Left kidney (tissue), 1 donor: ENCODE measurements at regions not wholly inside any gene's neighbourhood (a gene's known extent, or its start where the extent isn't known, plus 50 kb on each side); places are given as distances from the start of the nearest gene placed in this dataset.
"Not testable (repeated sequence)": the region's sequence is repeated elsewhere in the genome, so short reads cannot be mapped to it uniquely, and the experiment has no call there.

Experiments
- DNase-seq: peaks from one replicate; pipeline ENCODE4 v3.0.0-alpha.2; 2013

DNA sequence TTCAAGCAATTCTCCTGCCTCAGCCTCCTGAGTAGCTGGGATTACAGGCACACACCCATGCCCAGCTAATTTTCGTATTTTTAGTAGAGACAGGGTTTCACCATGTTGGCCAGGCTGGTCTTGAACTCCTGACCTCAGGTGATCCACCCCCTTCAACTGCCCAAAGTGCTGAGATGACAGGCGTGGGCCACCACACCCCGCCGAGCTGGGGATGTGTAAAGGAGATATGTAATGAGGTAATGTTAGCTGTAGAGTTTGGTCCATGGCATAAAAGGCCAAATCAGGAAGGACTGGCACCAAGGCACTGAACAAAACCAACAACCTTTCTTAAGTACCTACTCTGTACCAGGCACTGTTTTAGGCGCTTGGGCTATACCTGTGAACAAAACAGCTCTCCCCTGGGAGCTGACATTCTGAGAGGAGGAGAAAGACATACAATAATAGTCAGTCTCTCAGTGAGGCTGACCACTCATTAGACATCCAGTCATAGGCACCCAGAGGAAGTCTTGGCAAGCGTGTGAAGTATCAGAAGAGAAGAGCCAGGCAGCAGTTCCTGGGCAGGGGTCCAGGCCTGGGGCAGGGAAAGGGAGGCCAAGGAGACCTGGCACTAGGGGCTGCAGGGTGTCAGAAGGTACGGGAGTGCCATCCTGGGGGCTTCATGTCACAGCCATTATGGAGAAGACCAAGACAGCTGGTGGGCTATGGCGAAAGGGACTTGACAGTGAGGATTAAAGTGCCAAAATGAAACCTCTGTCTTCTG lies 164.8 kb upstream of the DTNBP1 start:
- no peak for DNase-seq

DNA sequence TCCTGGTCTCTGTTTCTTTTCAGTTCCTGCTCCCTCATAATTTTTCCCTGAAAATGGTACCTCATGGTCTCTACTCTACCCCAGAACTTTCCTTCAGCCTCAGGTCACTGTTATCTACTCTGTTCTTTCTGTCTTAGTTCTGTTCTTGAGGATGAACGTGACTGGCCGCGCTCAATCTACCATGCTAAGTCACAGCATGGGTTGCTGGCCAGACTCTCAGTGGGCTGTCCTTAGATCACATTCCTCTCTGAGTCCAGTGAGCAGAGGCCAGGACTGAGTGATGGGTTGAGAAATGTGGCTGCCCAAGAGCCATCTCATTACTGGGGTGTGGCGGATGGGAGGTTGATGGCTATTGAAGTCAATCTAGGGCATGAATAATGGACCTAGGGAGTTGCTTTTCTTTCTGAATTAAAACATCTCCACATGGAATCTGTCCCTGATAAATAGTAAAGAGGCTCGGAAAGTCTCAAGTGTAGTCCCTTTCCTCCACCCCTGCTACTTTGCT lies 164.0 kb upstream of the DTNBP1 start:
- DNase-seq = no peak

DNA sequence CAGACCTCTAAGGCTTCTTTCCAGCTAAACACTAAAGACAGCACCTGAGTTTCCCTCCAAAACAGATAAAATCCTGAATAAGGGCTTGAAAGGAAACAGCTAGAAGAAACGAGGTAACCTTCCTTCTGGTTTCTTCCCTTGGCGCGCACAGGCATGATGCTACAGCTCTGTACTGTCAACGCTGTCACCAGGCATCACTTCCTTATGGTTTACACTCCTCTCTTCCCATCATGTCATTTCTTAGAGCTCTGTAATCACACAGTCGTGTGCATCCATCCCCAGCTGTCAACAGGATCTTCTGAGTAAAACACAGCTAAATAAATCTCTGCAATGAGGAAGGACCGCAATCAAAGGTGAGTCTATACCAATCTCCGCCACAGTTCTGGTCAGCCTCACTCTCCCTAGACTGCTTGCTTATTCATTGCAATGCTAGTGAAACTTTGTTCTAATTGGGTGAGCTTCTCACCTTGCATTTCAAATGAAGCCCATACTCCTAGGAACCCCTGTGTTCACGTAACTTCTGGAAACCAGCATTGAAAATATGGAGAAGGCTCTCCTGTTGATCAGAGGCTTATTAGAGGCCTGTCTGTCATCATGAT lies 162.6 kb upstream of the DTNBP1 start:
- no peak for DNase-seq

DNA sequence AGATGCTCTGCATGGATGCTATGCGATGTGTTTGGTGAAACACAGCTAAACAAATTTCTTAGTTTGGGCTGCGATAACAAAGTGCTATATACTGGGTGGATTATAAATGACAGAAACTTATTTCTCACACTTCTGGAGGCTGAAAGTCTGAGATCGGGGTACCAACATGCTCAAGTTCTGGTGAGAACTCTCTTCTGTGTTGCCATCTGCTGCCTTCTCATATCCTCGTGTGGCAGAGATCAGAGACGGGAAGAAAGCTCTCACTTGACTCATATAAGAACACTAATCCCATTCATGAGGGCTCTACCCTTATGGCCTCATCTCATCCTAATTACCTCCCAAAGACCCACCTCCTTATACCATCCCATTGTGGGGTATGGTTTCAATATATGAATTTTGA lies 162.0 kb upstream of the DTNBP1 start:
- DNase-seq = no peak

DNA sequence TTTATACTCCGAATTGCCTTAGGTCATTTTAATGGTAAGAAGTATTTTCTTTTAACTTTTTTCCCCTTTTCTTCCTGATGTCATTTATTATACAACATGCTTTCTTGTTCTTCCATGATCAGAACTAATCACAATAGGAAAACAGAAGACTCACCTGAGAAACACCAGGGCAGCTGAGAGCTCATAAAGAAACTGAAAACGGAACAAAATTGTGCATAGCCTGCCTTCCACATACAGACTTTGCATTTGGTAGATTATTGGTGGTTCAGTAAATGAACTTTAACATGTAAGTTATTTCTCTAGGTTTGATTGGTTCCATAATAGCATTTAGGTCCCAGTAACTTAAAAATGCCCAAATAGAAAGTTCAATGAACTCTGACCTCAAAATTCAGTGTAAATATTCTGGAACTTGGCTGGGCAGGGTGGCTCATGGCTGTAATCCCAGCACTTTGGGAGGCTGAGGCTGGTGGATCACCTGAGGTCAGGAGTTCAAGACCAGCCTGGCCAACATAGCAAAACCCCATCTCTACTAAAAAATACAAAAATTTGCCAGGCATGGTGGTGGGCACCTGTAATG lies 161.1 kb upstream of the DTNBP1 start:
- DNase-seq = no peak

DNA sequence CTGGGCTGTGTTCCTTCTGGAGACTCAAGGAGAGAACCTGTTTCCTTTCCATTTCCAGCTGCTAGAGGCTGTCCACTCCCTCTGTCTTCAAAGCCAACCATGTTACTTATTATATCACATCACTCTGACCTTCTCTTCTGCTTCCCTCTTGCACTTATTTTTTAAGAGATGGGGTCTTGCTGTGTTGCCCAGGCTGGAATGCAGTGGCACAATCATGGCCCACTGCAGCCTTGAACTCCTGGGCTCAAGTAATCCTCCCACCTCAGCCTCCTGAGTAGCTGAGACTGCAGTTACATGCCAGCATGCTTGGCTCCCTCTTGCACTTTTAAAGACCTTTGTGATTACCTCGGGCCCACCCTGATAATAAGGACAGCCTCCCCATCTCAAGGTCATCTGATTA lies 160.0 kb upstream of the DTNBP1 start:
- DNase-seq = no peak

DNA sequence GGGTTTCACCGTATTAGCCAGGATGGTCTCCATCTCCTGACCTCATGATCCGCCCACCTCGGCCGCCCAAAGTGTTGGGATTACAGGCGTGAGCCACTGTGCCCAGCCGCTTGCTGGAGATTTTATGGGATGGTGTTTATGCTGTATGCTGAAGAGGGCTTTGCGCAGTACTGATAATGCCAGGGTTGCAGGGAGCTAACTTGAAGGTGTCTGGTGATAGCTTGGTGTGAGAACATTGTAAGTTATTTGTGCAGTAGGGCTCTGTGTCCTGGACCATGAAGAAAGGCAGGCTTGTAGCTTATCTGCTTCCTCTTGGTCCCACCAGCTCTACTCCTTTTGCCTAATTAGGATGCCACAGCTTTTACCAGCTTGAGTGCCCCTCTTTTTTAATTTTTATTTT lies 157.0 kb upstream of the DTNBP1 start:
- DNase-seq = no peak

DNA sequence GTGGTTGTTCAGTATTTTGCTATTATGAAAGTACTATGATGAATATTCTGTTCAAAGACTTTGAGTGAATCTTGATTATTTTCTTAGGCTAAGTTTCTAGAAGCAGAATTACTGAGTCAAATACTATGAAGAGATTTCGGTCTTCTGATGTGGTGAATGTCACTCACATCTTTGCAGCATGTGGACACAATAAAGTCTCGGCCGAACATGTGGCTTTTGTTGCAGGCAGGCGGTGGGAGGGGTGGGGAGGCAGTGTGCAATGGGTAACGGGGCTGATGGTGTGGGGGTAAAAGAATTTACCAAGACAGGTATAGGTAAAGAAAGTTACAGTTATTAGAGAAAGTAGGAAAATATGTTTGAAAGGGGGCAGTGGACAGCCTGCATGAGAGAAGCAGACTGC lies 156.4 kb upstream of the DTNBP1 start:
- no peak for DNase-seq

DNA sequence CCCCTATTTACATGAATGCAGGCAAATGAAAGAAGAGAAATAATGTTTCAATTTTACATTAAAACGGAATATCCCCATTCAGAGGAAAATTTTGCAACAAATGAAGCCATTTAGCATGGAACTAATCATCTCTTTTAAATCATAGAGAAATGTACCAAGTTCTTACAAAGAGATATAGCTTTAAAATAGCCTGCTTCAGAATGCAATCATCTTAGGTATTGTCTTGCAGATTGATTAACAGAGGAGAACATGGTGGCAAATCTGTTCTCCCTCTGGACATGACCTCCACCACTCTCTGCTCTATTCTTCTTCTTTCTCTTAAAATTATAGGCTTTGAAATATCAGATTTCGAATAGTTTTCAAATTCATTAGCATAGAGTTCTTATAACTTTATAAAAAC lies 155.7 kb upstream of the DTNBP1 start:
- no peak for DNase-seq

DNA sequence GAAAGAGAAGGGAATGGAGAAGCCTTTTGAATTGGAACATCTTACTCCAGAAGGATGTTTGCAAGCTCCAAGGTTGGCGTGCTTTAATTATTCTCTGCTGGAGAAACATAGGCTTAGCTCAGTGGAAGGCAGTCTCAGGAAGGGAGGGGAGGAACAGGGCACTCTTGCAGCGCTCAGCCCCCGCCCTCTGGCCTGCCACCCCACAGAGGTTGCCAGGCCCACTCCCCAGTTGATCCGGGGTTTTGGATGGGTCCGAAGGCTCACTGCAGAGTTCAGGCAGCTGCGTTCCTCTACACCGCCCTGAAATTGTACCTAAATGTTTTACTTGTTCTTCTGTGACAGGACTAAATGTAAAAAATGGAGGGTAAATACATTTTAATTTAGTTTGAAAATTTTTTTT lies 155.2 kb upstream of the DTNBP1 start:
- DNase-seq = no peak

DNA sequence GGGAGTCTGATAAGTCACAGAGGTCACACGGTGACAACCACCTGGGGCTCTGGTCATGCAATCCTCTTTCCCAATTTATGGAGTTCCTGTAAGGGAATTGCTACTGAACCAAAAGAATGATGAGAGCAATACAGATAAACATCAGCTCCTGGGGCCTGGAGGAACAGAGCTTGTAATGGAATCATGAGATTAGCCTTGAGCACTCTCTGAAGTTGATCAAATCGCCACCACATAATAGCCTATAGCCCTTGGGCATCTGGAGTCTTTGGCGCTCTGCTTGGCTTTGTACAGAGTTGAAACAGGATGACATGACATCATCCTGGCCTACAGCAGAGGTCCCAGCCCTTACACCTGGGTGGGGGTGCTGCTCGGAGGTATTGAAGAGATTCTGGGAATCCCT lies 154.3 kb upstream of the DTNBP1 start:
- no peak for DNase-seq

DNA sequence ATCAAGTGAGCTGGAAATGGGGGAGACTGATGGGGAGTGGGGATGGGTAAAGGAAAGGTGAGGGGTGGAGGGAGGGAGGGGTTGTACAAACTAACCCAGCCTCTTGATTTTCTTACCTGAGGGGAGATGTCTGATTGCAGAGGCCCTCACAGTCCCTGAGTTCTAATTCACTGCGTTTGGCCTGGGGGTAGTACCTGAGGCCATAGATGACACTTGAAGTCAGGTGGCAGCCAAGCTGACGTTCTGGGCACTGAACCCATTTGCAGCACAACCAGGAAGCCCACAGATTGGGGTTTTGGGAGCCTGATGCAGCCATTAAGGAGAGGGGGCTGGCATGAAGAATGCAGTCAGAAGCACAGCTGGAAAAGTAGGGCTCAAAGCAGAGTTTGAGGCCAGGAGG lies 153.8 kb upstream of the DTNBP1 start:
- no peak for DNase-seq

DNA sequence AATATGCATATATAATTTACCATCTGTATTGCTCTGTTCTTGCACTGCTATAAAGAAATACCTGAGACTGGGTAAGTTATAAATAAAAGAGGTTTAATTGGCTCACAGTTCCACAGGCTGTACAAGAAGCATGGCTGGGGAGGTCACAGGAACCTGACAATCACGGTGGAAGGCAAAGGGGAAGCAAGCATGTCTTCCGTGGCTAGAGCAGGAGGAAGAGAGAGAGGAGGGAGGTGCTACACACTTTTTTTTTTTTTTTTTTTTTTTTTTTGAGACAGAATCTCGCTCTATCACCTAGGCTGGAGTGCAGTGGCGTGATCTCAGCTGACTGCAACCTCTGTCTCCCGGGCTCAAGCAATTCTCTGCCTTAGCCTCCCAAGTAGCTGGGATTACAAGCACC lies 150.9 kb upstream of the DTNBP1 start:
- DNase-seq = not testable (repeated sequence)

DNA sequence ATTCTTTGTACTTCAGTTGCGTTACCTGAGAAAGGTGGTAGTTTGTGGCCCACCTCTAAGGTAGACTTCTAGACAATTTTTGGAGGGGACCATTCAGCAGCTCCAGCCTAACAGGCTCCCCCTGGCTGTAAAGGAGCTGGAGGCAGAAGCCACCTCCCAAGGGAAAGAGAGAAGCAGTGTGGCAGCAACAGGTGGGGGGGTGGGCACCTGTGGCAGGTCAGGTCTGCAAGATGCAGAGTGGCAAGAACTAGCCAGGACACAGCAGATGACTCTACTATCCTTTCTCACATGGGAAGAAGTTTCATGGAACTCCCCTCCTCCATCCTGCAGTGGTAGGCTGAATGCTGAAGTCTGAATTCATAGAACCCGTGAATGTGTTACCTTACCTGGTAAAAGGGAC lies 148.3 kb upstream of the DTNBP1 start:
- DNase-seq = no peak

DNA sequence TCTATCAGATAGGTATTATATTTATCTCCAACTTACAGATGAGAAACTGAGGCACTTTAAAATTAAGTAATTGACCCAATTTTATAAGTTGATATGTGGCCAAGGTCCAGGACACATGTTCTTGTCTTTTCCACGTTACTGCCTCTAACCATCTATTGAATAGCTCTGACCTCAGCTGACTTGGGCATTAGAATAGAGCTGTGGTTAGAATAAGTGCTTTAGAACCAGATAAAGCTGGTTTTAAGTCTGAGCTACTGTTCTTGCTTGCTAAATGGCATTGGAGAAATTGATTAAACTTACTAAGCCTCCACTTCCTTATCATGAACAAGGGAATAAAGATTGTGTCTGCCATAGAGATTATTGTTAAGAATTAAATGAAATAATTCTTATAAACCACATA lies 147.8 kb upstream of the DTNBP1 start:
- no peak for DNase-seq

DNA sequence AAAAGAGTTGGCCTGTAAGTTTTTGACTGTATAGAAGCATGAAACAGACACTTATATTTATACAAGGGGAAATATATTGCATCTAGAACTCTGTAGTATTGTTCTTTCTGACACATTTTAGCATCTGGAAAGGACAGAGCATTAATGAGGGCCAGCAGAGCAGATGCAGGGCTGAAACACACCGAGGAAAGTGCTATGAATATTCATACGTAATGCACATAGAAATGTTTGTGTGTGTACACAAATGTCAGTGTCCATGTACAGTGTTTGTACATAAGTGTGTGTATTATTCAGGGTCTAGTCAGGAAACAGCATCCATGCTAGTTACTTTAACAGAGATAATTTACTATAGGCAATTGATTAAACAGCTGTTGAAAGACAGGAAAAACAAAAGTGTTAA lies 146.5 kb upstream of the DTNBP1 start:
- no peak for DNase-seq

DNA sequence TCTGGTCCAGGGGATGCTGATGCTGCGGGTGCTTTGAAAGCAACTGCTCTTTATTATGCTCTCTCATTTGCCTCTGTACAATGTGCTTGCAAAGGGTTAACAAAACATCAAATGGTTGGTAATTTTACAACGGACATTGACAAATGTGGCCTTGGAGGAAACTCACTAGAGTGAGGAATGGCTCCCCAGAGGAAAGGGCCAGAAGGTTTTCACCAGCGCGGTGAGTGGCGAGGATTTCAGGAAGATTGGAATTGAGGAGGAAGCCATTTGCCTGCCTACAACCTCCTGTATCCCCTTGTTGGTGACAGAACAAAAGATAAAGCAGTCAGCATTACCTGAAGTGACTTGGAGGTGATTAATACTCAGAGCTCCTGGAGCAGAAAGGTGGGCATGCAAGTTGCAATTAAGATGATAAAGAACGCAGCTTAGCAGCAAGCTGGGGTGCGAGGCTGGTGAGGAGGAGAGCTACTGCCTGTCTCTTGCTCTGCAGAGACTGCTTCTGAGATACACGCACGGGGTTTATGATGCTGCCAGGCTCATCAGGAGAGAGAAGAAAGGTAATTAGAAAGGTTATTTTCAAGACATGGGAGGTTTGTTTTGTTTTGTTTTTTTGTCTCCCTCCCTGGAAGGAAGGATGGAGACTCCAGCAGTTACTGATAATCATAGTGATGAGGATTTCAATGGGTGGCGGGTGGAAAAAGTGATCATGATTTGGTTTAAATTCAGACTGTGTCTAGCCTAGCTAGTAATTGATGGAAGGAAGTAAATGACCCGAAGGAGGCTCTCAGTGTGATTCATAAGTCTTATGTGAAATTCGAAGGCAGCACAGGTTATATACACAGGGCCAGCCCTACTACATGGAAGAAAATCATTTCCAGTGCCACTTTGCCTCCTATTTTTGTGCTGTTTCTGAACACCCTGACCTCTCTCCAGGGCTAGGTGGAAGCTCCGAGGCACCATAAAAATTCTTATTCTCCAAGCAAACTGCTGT lies 141.6 kb upstream of the DTNBP1 start:
- no peak for DNase-seq

DNA sequence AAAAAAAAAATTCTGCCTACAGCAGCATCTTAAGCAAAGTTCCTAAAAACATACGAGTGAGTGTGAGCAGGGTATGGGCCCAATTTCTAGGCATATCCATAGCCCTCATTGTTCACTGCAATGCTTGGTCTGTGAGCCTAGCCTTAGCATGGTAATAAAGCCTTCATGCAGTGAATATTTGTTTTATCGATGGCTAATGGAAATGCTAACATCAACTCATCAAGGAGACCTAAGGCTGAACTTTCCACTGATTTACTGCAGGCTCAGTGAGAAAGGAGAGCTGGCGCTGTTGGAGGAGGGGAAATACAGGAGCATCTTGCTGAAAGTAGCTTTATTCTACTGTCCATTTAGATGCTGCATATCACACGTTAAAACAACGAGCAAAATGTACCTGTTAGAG lies 139.6 kb upstream of the DTNBP1 start:
- DNase-seq = no peak

DNA sequence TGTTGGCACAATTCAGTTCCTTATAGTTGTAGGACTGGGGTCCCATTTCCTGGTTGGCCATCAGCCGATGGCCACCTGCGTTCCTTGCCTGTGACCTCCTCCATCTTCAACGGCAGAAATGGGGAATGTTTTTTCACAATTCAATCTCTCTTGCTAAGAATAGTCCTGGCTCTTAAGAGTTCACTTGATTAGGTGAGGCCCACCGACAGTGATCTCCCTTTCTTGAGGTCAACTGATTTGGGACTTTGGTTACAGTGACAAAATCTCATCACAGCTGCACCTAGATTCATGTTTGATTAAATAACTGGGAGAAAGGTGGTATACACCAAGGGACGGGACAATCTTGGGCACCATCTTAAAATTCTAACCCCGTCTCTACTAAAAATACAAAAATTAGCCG lies 139.1 kb upstream of the DTNBP1 start:
- no peak for DNase-seq

DNA sequence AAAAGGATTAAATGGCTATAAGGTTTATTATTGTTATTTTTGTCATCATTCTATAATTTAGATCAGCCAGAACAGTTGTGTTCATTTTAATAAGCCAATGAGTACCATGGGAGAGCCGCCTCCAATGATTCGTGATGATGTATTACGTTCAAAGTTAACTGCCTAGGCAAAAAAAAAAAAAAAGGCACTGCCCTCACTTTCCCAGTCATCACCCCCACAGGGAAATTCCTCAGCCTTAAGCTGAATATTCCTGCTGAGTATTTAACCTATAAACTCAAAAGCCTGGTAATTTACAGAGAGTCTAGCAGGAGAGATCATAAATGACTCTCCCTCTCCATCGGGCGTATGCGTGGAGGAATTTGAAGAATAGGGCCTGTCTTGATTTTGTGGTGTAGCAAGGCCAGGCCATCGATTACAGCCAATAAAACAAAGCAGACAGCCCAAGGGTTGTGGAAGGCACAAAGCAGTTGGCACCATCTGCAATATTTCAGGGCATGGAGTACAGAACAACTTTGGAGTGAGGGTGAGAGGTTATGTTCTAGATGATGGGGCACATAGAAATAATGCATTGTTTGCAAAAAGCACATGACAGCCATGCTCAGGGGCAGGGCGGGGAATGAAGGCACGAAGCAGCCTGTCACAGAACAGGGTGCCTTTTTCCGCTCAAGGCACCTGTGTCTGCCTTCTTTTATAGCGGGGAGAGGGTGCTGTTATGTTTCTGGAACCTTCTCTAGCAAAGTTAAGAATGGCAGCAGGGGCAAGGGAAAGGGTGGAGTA lies 138.2 kb upstream of the DTNBP1 start:
- DNase-seq = no peak

DNA sequence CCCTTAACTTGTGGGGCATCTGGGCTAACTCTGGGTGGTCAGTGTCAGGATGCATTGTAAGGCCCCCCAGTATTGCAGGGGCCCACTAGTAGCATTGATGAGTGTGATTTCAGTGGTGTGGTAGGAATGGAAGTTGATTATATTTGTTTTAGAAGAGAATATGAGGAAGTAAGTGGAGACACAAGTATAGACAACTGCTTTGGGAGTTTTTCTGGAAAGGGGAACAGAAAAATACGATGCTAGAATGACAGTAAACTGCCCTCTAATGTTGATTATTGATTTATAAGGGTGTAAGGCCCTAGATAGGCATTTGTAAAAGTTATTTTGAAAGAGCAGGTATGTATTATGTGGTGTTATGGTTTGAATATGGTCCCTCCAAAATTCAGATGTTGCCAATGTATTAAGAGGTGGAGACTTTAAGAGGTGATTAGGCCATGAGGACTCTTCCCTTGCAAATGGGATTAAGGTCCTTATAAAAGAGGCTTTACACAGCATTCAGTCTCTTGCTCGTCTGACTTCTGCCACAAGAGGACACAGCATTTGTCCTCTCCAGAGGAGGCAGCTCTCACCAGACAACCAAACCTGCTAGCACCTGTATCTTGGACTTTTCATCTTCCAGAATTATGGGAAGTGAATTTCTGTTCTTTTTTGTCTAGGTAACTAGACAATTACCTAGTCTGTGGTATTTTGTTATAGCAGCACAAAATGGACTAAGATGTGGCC lies 135.9 kb upstream of the DTNBP1 start:
- no peak for DNase-seq
